ENCODE measurements at regions not wholly inside any gene's neighbourhood (a gene's known extent, or its start where the extent isn't known, plus 50 kb on each side); places are given as distances from the start of the nearest gene placed in this dataset.

- H3K27me3 Mint-ChIP-seq: peaks cover 0 to 26% (median 7%) of the 10 kb centered on the region in 5 donors
- no peaks in the 10 kb centered on the region for H3K9me3 ChIP-seq (ENCODE audit: control insufficient read depth in 2 of 3, low read length in 3 of 3)
- H3K27ac ChIP-seq (ENCODE audit: low read depth, low read length): no peak overlapping the region
- H3K36me3 ChIP-seq (ENCODE audit: control insufficient read depth in 2 of 3, insufficient read depth in 3 of 3, low read length in 3 of 3): no peaks in the 10 kb centered on the region
- no peaks in the 10 kb centered on the region for H3K36me3 Mint-ChIP-seq
- H3K4me3 Mint-ChIP-seq: no peak overlapping the region
- H3K4me1 ChIP-seq (ENCODE audit: control insufficient read depth in 2 of 2, insufficient read depth in 2 of 2, low read length in 2 of 2): no peaks in the 10 kb centered on the region
- POLR2A ChIA-PET: no interaction called here
- no peaks in the 10 kb centered on the region for H3K4me1 Mint-ChIP-seq
- H3K27ac Mint-ChIP-seq: no peak overlapping the region
- ATAC-seq (no peak), DNase-seq (no peak)
- CTCF ChIA-PET: no interaction called here
- intact Hi-C loops (cut with micrococcal nuclease): no loop called here
- H3K9me3 Mint-ChIP-seq: peaks cover 0 to 7% (median 0%) of the 10 kb centered on the region in 11 donors
- H3K4me3 ChIP-seq (ENCODE audit: low read length): no peak overlapping the region
- H3K27me3 ChIP-seq (ENCODE audit: control insufficient read depth in 2 of 2, insufficient read depth in 2 of 2, low read length in 2 of 2): no peaks in the 10 kb centered on the region
Observed at GRCh38 chr14:53448682-53449081, 295.6 kb upstream of the DDHD1 start.

DNA sequence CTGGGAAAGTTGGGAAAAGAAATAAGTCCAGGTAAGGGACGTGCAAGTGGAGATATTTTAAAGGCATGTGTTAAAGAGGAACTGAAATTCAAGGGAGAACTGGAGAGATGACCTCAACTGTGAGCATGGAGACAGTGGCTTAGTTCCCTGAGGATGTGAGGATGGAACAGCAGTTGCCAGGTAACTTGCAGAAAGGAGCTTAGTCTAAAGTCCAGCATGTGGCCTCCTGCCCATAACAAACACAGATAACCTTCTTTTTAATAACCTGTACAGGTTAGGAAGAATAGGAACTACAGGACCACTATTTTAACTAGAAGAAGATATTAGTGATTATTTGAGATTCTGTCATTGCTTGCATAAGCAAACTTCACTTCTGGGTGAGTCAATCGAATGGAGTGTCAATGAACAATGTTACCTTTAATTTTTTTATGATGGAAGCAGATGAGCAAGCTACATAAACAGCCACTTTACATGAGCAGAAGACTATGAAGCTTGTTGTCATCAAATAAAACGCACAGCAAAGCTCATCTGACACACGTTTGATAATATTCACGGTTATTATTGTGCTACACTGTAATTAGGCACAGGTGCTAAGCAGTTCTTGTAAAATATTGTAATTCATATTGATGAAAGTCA, 291.7 kb upstream of the DDHD1 start:
- Histone ChIP-seq H3K4me3 (ENCODE audit: low read length) (no peak overlapping the region), H3K27ac (ENCODE audit: low read depth, low read length) (no peak overlapping the region), H3K4me1 (ENCODE audit: control insufficient read depth in 2 of 2, insufficient read depth in 2 of 2, low read length in 2 of 2) (no peaks in the 10 kb centered on the region), H3K36me3 (ENCODE audit: control insufficient read depth in 2 of 3, insufficient read depth in 3 of 3, low read length in 3 of 3) (no peaks in the 10 kb centered on the region), H3K27me3 (ENCODE audit: control insufficient read depth in 2 of 2, insufficient read depth in 2 of 2, low read length in 2 of 2) (no peaks in the 10 kb centered on the region), H3K9me3 (ENCODE audit: control insufficient read depth in 2 of 3, low read length in 3 of 3) (no peaks in the 10 kb centered on the region)
- Mint-ChIP-seq H3K9me3 (peaks cover 0 to 7% (median 1%) of the 10 kb centered on the region in 11 donors), H3K4me3 (no peak overlapping the region), H3K27me3 (peaks cover 0 to 11% (median 0%) of the 10 kb centered on the region in 5 donors), H3K36me3 (no peaks in the 10 kb centered on the region), H3K4me1 (no peaks in the 10 kb centered on the region), H3K27ac (no peak overlapping the region)
- ChIA-PET POLR2A (no interaction called here), CTCF (no interaction called here)
- intact Hi-C loops (cut with micrococcal nuclease): no loop called here
- ATAC-seq (no peak), DNase-seq (no peak)

DNA sequence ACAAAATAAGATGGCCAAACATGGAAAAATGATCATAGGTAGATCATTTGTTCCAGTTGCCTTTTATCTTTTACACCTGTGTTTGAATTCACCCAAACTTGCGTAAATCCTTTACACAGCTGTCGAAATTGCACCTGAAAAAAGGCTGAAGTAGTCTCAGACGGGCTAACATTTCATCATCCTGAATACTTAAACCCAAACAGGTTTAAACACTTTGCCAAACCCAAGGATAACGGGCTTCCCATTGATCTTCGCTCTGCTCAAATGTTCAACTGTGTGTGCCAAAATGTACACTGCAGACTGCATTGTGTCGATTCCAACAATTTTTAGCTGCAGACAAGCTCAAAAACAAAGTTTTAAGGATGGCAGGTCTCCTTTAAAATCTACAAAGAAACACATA, 288.7 kb upstream of the DDHD1 start:
- intact Hi-C loops (cut with micrococcal nuclease): no loop called here
- no peaks in the 10 kb centered on the region for H3K27me3 ChIP-seq (ENCODE audit: control insufficient read depth in 2 of 2, insufficient read depth in 2 of 2, low read length in 2 of 2)
- CTCF ChIA-PET: no interaction called here
- H3K9me3 Mint-ChIP-seq: peaks cover 0 to 10% (median 2%) of the 10 kb centered on the region in 11 donors
- H3K27me3 Mint-ChIP-seq: no peaks in the 10 kb centered on the region
- no peaks in the 10 kb centered on the region for H3K36me3 ChIP-seq (ENCODE audit: control insufficient read depth in 2 of 3, insufficient read depth in 3 of 3, low read length in 3 of 3)
- no peak overlapping the region for H3K27ac ChIP-seq (ENCODE audit: low read depth, low read length)
- no peak for ATAC-seq
- H3K4me1 ChIP-seq (ENCODE audit: control insufficient read depth in 2 of 2, insufficient read depth in 2 of 2, low read length in 2 of 2): no peaks in the 10 kb centered on the region
- no peaks in the 10 kb centered on the region for H3K4me1 Mint-ChIP-seq
- no peak for DNase-seq
- H3K4me3 ChIP-seq (ENCODE audit: low read length): no peak overlapping the region
- no peak overlapping the region for H3K27ac Mint-ChIP-seq
- no peaks in the 10 kb centered on the region for H3K9me3 ChIP-seq (ENCODE audit: control insufficient read depth in 2 of 3, low read length in 3 of 3)
- H3K4me3 Mint-ChIP-seq: no peak overlapping the region
- peaks cover 0 to 3% (median 0%) of the 10 kb centered on the region in 5 donors for H3K36me3 Mint-ChIP-seq
- POLR2A ChIA-PET: no interaction called here

DNA sequence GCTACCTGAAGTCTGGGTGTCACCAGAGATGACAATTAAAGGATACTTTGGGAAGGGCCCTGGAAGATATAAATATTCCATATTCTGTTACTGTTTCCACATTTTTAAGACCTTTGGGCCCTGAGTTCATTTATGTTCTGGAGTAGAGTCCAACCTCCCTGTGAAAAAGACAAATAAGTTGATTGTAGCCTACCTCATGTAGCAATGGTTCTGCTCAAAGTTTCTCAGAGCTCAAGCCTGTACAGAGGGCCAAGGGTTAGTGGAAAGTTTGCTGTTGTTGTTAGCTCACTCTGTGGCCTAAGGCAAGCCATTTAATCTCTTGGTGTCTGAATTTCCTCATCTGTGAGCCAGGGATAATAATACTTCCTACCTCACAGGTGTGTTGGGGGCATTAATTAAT, 284.7 kb upstream of the DDHD1 start:
- Histone ChIP-seq H3K27me3 (ENCODE audit: control insufficient read depth in 2 of 2, insufficient read depth in 2 of 2, low read length in 2 of 2) (no peaks in the 10 kb centered on the region), H3K36me3 (ENCODE audit: control insufficient read depth in 2 of 3, insufficient read depth in 3 of 3, low read length in 3 of 3) (no peaks in the 10 kb centered on the region), H3K9me3 (ENCODE audit: control insufficient read depth in 2 of 3, low read length in 3 of 3) (no peaks in the 10 kb centered on the region), H3K4me3 (ENCODE audit: low read length) (no peak overlapping the region), H3K27ac (ENCODE audit: low read depth, low read length) (no peak overlapping the region), H3K4me1 (ENCODE audit: control insufficient read depth in 2 of 2, insufficient read depth in 2 of 2, low read length in 2 of 2) (no peaks in the 10 kb centered on the region)
- Mint-ChIP-seq H3K4me1 (no peaks in the 10 kb centered on the region), H3K9me3 (peaks cover 0 to 10% (median 2%) of the 10 kb centered on the region in 11 donors), H3K4me3 (no peak overlapping the region), H3K27ac (no peak overlapping the region), H3K36me3 (peaks cover 0 to 3% (median 0%) of the 10 kb centered on the region in 5 donors), H3K27me3 (no peaks in the 10 kb centered on the region)
- intact Hi-C loops (cut with micrococcal nuclease): no loop called here
- CTCF ChIA-PET: no interaction called here
- POLR2A ChIA-PET: no interaction called here
- ATAC-seq (no peak), DNase-seq (no peak)

GRCh38 chr14:53432378-53432802, 279.3 kb upstream of the DDHD1 start:
- POLR2A ChIA-PET: no interaction called here
- H3K4me1 Mint-ChIP-seq: no peaks in the 10 kb centered on the region
- intact Hi-C loops (cut with micrococcal nuclease): loop anchor here in 1 of 2 donors (5.0 kb wide), 1 partner anchor 745 kb away; no protein-coding TSS in a partner anchor

GRCh38 chr14:53430870-53431269, 277.7 kb upstream of the DDHD1 start:
- H3K4me1 Mint-ChIP-seq: no peaks in the 10 kb centered on the region
- intact Hi-C loops (cut with micrococcal nuclease): loop anchor here in 1 of 2 donors (5.0 kb wide), 1 partner anchor 746 kb away; no protein-coding TSS in a partner anchor
- H3K9me3 Mint-ChIP-seq: peaks cover 5 to 37% (median 12%) of the 10 kb centered on the region in 11 donors
- ATAC-seq (no peak), DNase-seq (no peak)
- no peak overlapping the region for H3K4me3 ChIP-seq (ENCODE audit: low read length)
- H3K4me1 ChIP-seq (ENCODE audit: control insufficient read depth in 2 of 2, insufficient read depth in 2 of 2, low read length in 2 of 2): no peaks in the 10 kb centered on the region
- H3K4me3 Mint-ChIP-seq: no peak overlapping the region
- POLR2A ChIA-PET: no interaction called here
- H3K27me3 ChIP-seq (ENCODE audit: control insufficient read depth in 2 of 2, insufficient read depth in 2 of 2, low read length in 2 of 2): no peaks in the 10 kb centered on the region
- H3K27ac ChIP-seq (ENCODE audit: low read depth, low read length): no peak overlapping the region
- no peaks in the 10 kb centered on the region for H3K9me3 ChIP-seq (ENCODE audit: control insufficient read depth in 2 of 3, low read length in 3 of 3)
- H3K36me3 Mint-ChIP-seq: peaks cover 0 to 9% (median 0%) of the 10 kb centered on the region in 5 donors
- CTCF ChIA-PET: no interaction called here
- no peak overlapping the region for H3K27ac Mint-ChIP-seq
- H3K27me3 Mint-ChIP-seq: peaks cover 0 to 2% (median 0%) of the 10 kb centered on the region in 5 donors
- H3K36me3 ChIP-seq (ENCODE audit: control insufficient read depth in 2 of 3, insufficient read depth in 3 of 3, low read length in 3 of 3): no peaks in the 10 kb centered on the region

More at GRCh38 chr14:53432378-53432802, 279.3 kb upstream of the DDHD1 start:
- Mint-ChIP-seq H3K27me3 (peaks cover 0 to 2% (median 0%) of the 10 kb centered on the region in 5 donors), H3K4me3 (no peak overlapping the region), H3K36me3 (no peaks in the 10 kb centered on the region), H3K27ac (no peak overlapping the region), H3K9me3 (peaks cover 0 to 22% (median 6%) of the 10 kb centered on the region in 11 donors)
- no peak for DNase-seq
- Histone ChIP-seq H3K27ac (ENCODE audit: low read depth, low read length) (no peak overlapping the region), H3K9me3 (ENCODE audit: control insufficient read depth in 2 of 3, low read length in 3 of 3) (no peaks in the 10 kb centered on the region), H3K4me3 (ENCODE audit: low read length) (no peak overlapping the region), H3K27me3 (ENCODE audit: control insufficient read depth in 2 of 2, insufficient read depth in 2 of 2, low read length in 2 of 2) (no peaks in the 10 kb centered on the region), H3K4me1 (ENCODE audit: control insufficient read depth in 2 of 2, insufficient read depth in 2 of 2, low read length in 2 of 2) (no peaks in the 10 kb centered on the region), H3K36me3 (ENCODE audit: control insufficient read depth in 2 of 3, insufficient read depth in 3 of 3, low read length in 3 of 3) (no peaks in the 10 kb centered on the region)
- ATAC-seq: no peak
- CTCF ChIA-PET: no interaction called here
